GM19043 (cell line): ENCODE measurements at regions not wholly inside any gene's neighbourhood (a gene's known extent, or its start where the extent isn't known, plus 50 kb on each side); places are given as distances from the start of the nearest gene placed in this dataset.
"Not testable (repeated sequence)": the region's sequence is repeated elsewhere in the genome, so short reads cannot be mapped to it uniquely, and the experiment has no call there.

Source experiments
- ATAC-seq: cut with Tn5 transposase; IDR thresholded peaks from one replicate; pipeline ENCODE4 v1.9.1; 2021; ENCODE audit warnings: low read depth; ENCODE audit not compliant: unreplicated experiment

DNA sequence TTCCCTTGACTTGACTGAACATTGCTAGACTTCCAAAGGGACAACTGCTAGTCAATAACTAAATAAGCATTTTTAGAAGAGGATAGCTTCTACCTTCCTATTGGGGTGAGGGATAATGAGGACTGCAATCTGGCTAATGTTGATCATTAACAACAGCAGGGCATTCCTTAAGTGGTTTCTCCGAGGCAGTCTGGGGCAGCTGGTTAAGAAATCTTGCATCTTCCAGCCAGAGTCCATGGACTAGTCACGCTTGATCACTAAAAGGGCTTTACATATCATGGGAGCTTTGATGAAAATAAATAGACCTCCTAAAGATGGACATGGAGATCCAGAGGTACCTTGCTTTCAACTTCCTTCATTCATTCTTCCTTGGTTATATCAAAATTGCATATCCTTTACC, 329.4 kb upstream of the ESRRG start:
- ATAC-seq, result no peak

DNA sequence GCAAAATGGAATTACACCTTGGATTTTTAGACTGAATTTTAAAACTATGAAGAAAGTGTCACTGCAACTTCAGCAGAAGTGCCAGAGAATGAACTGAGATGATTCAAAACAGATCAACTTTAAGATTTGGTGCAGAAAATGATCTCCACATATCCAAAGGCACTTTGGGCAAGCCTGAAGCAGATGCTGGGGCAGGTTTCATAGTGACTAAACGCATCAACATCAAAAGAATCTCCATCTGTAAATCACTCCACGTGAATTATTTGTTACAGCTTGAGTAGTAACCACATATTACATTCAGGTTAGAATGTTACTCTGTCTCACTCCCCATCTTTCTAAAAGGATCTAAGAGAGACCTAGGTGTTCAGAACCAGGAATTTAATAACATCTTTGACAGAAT, 329.0 kb upstream of the ESRRG start:
- ATAC-seq, result no peak

DNA sequence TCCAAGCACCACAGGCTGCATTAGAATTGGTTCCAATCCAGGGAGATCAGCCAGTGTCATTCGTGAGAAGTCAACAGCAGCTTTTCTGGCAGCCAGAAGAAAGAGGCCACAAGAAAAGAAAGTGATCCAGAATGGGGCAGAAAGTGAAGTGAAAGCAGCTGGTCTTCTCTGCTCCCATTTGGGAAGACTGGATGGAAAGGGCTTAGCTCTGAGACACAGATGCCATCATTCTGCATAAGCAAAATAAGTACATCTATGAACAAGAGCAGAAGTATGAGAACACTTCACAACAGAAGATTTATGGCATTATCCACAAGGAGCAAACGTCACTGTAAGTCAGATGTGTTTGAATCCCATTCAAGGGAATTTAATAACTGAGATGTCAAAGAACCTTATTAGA, 326.5 kb upstream of the ESRRG start:
- ATAC-seq, result no peak

DNA sequence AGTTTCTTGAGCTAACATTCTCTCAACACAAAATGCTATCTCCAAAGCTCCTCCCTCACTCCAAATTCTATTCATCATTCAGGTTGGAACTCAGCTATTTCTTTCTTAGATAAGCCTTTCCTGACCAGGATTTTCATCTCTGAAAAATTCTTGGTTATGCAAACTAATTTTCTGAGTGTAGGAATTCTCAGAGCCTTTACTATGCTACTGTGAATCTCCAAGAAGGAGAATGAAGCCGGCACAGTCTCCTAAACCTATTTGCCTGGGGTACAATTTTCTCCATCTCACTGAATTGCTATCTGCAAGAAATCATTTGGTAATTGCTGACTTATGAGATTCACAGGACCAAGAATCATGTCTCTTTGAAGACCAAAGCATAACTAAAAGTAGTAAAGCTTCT, 325.9 kb upstream of the ESRRG start:
- no peak for ATAC-seq

DNA sequence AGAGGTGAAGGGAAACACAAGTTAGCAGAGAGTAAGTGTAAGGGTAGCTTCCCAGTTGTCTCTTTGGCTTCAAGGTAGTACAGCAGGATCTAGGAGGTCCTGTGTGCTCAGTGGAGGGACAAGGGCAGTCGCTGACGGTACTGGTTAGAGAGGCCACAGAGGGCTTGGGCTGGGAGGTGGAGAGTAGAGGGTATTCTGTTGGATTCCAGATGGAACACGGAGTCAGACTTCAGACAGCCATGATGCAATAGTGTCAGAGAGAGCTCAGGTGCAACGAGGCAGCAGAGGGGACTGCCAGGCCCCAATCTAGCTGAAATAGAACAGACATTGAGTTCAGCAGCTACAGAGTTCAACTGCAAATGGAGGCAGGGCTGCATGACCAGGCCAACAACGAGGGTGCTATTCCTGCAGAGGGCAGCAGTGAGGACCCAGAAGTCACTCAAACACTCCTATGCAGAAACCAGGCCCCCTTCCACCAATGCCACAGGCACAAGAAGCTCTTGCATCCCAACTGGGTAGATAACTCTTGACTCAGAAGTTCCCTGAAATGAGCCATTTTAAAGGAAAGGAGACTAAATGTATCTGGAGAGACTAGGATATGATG, 325.0 kb upstream of the ESRRG start:
- peak; percentile 57 for ATAC-seq

DNA sequence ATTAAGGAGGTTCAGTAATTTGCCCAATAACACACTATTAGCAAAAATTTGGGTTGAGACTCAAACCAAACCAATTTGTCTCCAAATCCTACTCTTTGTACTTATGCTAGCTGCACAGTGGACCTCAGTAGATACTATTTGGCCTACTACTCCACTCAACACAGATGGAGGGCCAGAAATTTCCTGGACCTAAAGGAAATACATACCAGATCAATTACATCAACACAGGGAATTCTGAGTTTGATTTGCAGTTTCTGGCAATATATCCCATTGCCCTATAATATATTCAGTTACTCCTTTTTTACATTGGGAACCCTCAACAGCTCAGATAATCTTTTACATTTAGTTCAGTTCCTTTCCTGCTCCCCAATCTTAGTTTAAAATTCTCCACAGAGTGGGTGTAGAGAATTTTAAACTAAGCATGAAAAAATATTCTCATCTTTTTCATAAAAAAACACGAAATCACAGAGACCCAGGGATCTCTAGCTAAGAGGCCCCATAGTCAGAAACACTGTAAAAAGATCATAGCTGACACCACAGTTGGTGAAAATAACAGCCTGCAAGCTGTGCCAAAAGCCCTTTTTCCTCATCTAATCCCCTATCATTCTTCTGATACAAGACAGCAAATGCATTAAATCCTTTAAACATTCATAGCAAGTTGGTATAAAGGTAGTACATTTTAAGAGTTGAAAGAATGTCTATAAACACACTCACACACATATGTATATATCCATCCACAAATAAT, 317.7 kb upstream of the ESRRG start:
- ATAC-seq, result no peak

DNA sequence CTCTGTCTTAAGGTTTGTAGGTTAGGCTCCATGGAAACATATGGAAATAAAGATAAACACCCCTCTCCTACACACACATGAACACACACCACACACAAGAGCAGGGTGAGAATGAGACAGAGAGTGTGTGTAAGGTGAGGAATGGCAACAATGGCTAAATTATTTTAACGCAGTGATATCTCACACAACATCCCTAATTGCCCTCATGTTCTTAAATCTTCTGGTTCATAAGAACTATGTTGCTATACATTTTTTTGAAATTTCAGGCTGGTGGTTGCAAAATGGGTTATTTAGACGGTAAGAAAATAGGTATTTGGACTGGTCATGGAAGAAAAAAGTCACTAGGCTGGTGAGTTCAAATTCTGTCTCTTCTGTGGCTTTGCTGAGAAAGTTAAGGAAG, 316.7 kb upstream of the ESRRG start:
- ATAC-seq, result no peak

DNA sequence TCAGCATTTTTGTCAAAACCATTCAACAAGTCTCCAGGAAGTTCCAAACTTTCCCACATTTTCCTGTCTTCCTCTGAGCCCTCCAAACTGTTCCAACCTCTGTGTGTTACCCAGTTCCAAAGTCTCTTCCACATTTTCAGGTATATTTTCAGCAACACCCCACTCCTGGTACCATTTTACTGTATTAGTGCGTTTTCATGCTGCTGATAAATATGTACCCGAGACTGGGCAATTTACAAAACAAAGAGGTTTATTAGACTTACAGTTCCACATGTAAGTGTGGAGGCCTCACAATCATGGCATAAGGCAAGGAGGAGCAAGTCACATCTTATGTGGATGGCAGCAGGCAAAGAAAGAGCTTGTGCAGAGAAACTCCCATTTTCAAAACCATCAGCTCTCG, 315.9 kb upstream of the ESRRG start:
- not testable (repeated sequence) for ATAC-seq

DNA sequence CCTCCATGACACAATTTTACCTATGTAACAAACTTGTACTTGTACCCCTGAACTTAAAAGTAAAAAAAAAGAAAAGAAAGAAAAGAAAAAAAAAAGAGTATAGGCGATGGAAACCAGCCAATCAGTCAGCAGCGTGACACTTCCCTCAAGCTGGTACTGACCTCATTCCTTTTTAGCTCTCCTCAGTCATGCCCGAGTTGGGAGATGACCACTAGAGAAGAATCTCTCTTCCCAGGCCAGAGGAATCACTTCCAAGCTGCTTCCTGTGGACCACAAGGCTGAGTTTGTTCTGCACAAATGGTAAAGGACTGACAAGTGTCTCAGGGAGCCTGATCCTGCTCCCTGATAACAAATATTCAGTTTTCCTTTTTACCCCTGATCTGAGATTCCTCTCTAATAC, 313.5 kb upstream of the ESRRG start:
- ATAC-seq, result no peak

DNA sequence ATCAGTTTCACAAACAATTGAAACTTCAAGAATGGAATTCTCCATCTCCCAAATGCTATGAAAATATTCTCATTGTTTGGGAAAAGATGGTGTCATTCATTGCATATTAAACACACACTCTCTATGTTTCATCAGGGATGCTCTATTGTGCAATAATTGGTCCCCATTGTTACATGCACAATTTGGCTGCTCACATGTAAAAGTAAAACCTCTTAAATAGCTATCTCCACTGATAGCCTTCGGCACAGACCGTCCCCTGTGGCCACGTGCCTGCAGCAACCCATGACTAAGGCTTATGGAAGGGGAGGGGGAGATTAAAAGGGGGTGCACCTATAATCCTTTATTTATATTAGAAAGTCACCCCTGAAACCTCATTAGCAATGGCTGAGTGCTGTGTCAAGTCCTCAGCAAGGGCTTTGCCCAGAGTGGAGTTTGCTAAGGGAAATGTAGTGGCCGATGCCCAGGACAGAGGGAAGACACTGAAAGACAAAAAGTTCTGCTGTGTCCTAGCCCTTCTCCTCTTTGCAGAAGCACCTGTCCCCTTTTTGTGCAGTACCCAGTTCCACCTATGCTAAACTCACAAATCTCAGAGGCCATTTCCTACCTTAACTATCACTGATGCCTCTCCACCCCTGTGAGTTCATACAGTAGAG, 309.6 kb upstream of the ESRRG start:
- ATAC-seq, result no peak

DNA sequence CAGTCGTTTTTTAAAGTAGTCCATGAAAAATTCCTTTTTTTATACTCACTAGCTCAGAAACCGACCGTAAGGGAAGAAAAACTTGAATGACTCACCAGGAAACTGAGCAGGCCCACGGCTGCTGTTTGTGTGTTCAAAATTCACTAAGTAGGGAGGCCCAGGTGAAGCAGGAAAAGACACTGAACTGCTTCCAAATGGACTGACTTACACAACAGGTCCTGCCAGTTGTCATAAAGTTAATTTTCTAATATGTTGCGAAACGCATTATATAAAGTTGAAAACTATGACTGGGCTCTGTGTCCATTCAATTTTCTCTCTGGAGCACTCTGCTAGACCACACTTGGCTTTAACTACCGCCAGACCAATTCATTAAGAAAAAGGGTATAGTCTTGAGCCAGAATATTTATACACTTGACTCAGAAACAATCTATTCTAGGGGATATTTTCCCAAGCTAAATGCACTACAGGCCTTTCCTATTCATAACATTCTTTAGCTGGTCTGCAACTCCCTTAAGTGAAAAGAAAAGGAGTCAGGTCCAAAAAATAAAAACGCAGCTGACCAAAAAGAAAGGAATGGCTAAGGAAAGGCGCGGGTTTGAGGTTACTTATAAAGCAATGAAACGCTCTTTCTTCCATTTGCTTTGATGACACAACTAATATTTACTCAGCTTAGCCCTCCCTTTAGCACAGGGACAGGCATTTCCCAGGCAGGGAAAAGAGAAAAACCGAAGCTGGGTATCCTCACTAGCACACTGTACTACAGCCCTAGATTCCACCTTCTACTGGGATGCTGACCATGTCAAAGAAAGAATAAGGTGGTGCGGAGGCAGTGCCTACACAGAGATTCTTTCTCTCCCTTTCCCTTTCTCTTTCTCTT, 306.3 kb upstream of the ESRRG start:
- no peak for ATAC-seq

DNA sequence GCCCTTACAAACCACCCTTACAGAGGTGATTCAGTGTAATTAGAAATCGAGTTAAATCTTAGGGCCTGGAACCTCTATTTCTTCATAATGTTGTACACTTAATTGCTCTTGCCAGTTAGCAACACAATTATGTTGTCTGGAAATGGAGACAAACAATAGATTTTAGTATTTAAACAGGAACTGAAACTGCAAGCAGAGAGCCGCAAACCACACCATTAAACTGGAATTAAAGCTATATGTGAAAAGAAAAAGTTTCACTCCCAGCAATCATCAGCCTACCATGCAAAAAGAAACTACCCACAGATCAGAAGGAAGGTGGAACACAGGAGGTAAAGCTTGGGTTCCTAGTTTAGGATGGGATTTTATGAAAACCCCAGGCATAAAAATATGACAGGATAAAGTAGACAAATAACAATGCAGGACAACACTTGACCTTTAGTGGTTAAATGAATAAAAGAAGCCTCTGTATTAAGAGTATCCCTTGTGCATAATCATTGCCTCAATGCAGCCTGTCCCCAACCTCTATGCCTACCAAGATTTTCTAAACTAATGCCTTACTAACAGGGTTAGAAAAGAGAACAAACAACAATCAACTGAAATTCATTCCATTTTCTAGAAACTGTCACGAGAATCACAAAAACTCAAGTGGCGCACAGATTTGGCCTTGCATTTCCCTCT, 304.3 kb upstream of the ESRRG start:
- ATAC-seq, result peak; percentile 95

DNA sequence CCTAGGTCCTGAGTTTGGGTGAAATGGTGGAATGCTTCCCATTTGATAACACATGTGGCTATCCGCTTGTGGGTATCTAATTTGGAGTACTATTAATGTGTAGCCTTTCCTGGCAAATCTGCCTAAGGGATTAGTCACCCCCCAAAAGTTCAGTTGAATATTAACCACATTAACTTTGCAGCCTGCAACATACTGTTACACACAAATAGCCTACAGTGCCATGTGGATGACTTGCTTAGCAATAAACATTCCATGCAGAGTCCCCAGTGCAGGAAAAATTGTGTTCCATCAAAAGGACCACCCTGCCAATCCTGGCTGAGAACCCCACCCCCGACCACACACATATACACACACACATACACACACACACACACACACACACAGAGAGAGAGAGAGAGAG, 303.3 kb upstream of the ESRRG start:
- ATAC-seq, result no peak

DNA sequence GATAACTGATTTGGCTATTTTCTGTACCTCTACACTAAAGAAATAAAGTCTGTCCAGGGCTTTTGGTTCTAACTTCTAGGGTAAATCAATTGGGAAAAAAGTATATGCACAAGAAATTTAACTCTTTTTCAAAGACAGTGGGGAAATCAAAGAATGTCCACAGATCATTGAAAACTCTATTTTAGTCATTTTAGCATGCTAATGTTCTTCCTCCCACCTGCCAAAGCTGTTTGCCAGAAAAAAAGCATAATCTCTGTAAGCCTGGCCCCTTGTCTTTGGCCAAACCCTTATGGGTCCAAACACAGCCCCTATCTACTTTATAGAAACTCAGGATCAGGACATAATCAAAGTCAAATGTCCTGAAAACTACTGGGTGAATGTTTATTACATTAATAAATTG, 302.2 kb upstream of the ESRRG start:
- no peak for ATAC-seq

DNA sequence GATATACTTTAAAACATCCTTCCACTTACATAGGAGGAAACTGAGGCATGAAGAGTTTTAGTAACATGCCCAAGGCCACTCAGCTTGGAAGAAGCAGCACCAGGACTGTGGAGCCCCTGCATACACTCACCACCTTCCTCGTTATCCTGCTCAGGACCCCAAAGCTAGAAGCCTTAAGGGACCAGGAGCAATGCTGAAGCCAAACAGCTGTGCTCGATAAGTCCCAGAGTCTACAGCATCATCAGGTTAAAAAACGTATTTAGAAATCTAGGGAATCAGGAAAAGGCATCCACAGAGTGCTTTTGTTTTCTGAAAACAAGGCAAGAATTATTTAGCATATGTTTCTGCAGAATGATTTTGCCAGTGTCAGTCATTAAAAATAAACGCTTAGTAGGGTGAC, 301.7 kb upstream of the ESRRG start:
- ATAC-seq, result no peak

DNA sequence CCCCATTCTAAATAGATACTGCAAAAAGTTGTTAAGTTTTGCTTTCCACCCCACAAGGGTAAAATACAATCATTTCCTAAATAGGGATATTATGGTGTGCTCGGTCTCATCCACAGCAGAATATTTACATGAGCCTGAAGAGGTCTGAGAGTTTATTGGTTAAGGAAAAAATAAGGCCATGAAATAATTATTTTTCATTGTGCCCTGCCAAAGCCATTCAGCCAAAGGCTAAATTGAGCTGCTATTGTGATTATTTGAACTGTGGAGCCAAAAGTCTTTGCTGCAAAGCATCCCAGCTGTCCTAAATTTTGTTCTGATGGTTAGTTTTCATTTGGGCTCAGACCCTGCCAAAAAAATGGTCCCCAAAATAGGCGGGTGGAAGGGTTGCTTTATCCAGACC, 298.7 kb upstream of the ESRRG start:
- no peak for ATAC-seq

DNA sequence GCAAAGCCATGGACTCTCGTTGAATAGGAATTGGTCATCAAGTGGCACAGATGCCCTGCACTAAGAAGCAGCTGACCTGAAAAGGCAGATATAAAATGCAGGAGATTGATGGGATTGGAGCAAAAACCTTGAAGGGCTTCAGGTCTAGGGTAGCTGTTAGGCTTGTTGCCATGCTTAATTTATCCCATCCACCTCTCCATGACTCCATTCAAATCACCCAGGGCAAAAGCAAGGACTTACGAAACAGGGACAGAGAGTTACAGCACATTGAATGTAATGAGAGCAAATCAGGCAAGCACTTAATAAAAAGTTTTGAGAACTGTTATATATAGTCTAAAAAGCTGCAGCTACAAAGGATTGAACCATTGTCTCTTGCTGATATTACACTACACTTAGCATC, 298.2 kb upstream of the ESRRG start:
- no peak for ATAC-seq

DNA sequence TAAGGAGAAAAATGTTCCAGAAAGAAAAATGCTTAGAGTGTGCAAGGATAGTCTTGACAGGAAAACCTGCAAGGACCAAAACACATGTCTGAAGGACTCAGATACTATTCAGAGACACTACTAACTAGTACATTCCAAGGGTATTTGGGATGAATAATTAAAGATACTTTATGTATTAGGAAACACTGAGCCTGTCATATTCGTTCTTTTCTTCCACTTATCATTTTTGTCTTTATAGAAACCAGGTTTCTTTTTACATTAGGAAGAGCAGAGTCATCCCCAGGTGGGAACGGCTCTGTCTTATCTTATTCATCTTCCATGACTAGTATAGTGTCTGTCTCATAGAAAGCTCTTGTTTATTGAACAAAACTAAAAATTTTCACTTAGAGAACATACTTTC, 296.2 kb upstream of the ESRRG start:
- no peak for ATAC-seq

DNA sequence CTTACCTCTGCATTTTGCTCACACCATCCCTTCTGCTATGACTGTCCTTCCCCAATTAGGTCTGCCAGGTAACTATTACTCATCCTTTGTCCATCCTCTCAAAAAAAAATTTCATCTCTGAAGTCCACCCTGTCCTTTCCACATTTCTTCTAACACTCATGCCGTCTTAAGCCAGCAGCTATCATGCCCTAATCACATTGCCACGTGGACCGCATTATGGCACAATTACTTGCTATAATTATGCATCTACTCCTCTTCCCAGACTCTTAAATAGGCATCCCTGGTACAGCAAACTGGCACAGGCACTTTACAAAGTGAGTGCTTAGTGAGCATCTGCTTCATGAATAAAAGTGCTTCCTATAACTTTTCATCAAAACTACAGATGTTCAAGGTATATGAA, 295.4 kb upstream of the ESRRG start:
- no peak for ATAC-seq

DNA sequence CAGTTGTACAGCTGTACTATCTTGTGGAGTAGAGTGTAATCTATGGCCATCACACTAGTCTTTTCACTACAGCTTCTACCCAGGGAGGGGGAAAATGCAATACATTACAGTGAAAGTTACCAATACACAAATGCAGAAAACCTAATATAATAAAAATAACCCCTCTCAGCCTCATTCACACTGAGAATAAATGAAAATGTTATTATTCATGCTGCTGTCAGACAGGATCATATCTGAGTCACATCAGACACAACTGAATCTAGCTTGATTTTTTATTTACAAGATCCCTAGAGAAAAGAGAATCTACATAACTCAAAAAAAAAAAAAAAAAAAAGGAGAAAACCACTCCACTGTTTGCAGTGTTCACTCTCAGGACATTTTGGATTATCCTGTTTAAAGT, 293.9 kb upstream of the ESRRG start:
- ATAC-seq, result no peak

DNA sequence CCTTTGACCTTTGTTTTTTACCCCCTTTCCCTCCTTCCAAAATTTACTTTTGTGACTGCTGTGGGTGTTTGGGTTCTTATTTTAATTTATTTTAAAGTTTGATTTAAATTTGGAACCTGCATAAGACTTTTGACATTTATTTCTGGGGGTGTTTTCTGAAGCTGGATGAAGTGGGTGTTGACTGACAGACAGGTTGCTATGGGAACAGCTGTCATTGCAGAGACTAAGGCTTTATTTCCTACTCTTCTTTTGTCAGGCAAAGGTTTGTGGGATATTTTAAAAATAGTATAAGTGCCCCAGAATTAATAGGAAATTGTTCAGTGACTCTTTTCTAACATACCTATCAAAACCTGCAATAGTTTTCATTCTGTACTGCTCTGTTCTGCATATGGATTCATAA, 290.8 kb upstream of the ESRRG start:
- ATAC-seq, result no peak
